Motor neuron (in vitro differentiated cells): ENCODE measurements at regions not wholly inside any gene's neighbourhood (a gene's known extent, or its start where the extent isn't known, plus 50 kb on each side); places are given as distances from the start of the nearest gene placed in this dataset.
A peak's percentile ranks its signal among the peaks of the same experiment; 100 is the strongest.
"Not testable (repeated sequence)": the region's sequence is repeated elsewhere in the genome, so short reads cannot be mapped to it uniquely, and the experiment has no call there.

Experiments
- ATAC-seq, 8 experiments: fragments of 200-7000 bp; cut with Tn5 transposase; replicated peaks in 6 of 8; 2 replicates each; pipeline ENCODE4 v1.8.0; 2021; ENCODE audit warnings: mild to moderate bottlenecking in 8 of 8, moderate library complexity in 8 of 8
- H3K27ac ChIP-seq, 2 donors: fragments of 250-450 bp; sonication (Bioruptor Pico); 2 replicates each; pipeline ENCODE4 v1.9.0; 2021; ENCODE audit warnings: antibody characterized with exemption in 2 of 2, mild to moderate bottlenecking in 2 of 2, moderate library complexity in 1 of 2
- H3K4me1 ChIP-seq, 2 donors: fragments of 250-450 bp; sonication (Bioruptor Pico); replicated peaks in 1 of 2; 2 replicates each; pipeline ENCODE4 v1.6.1; 2021; ENCODE audit warnings: antibody characterized with exemption in 2 of 2, mild to moderate bottlenecking in 2 of 2, moderate library complexity in 1 of 2
- H3K4me3 ChIP-seq, 5 donors: fragments of 250-450 bp; sonication (Bioruptor Pico); 2 replicates each; pipeline ENCODE4 v1.9.0; 2021; ENCODE audit warnings: antibody characterized with exemption in 5 of 5, mild to moderate bottlenecking in 5 of 5, moderate library complexity in 4 of 5
- WGBS, 10 experiments: fragments of 450-650 bp; shearing (Covaris generic); methylation state at CpG; one replicate each; pipeline ENCODE4 v1.0.0; 2022; 5-methylcytosine and 5-hydroxymethylcytosine counted together
- in situ Hi-C, 9 experiments: fragments of 400-800 bp; cut with MboI; loops; one replicate each; pipeline ENCODE4 v1.15.0; 2021; ENCODE audit warnings: low sequenced_read_pairs in 9 of 9, low pct_unique_long_range_greater_than_20kb in 2 of 9; ENCODE audit not compliant: unreplicated experiment in 9 of 9

GRCh38 chr6:137933696-137934095 lies 66.6 kb downstream of the TNFAIP3 start:
- H3K4me1 ChIP-seq = no peaks in the 10 kb centered on the region
- no peak for ATAC-seq
- no peak overlapping the region for H3K4me3 ChIP-seq
- in situ Hi-C loops = loop anchor here in 4 of 9 experiments (25.0 kb wide), 1 partner anchor 221 kb away; no protein-coding TSS in a partner anchor
- WGBS, 10 experiments = 0 to 92% (median 66%) methylated on average over 1 to 3 of the region's 3 CpGs
- H3K27ac ChIP-seq = no peak overlapping the region

- in situ Hi-C loops = loop anchor here in 4 of 9 experiments (25.0 kb wide), 1 partner anchor 224 kb away; no protein-coding TSS in a partner anchor
- Histone ChIP-seq H3K27ac (no peak overlapping the region), H3K4me1 (no peaks in the 10 kb centered on the region), H3K4me3 (no peak overlapping the region)
- no peak for ATAC-seq
These were observed 69.7 kb downstream of the TNFAIP3 start for GRCh38 chr6:137936798-137937197.

DNA sequence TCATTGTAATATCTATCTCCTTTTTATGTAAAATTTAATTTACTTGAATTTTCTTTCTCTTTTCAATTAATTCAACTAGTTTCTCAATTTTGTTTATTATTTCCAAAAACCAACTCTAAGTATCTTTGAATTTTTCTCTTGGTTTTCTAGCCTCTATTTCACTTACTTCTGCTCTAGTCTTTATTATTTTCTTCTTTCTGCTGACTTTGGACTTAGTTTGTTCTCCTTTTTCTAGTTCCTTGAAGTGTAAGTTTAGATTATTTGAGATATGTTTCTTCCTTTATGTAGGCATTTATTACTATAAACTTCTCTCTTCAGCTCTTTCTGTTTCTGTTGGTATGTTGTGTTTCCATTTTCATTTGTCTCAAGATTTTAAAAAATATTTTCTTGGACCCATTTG lies 70.8 kb downstream of the TNFAIP3 start:
- in situ Hi-C loops = loop anchor here in 4 of 9 experiments (25.0 kb wide), 1 partner anchor 226 kb away; no protein-coding TSS in a partner anchor
- ATAC-seq = no peak
- Histone ChIP-seq H3K4me1 (no peaks in the 10 kb centered on the region), H3K4me3 (no peak overlapping the region), H3K27ac (no peak overlapping the region)

DNA sequence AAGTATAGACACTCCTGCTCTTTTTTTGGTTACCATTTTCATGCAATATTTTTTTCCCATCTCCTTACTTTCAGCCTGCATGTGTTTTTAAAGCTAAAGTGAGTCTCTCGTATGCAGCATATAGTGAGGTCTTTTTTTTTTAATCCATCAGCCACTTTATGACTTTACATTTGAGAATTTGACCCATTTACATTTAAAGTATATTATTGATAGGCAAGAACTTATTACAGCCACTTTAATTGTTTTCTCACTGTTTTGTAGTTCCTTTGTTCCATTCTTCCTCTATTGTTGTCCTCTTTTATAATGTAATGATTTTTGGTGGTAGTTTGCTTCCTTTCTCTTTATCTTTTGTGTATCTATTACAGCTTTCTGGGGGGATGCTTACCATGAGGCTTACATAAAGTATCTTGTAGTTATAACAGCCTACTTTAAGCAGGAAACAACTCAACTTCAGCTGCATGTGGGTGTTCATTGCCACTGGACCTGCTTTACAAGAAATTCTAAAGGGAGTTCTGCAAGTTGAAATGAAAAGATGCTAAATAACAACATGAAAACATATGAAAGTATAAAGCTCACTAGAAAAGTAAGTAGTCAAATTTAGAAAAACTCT lies 71.8 kb downstream of the TNFAIP3 start:
- in situ Hi-C loops = loop anchor here in 4 of 9 experiments (25.0 kb wide), 1 partner anchor 227 kb away; no protein-coding TSS in a partner anchor
- no peaks in the 10 kb centered on the region for H3K4me1 ChIP-seq
- 82 to 100% (median 92%) methylated on average over 1 of the region's 1 CpG; no CpG with 5 or more reads in 1 of the 10 experiments for WGBS, 10 experiments
- ATAC-seq = no peak
- no peak overlapping the region for H3K27ac ChIP-seq
- H3K4me3 ChIP-seq = no peak overlapping the region

DNA sequence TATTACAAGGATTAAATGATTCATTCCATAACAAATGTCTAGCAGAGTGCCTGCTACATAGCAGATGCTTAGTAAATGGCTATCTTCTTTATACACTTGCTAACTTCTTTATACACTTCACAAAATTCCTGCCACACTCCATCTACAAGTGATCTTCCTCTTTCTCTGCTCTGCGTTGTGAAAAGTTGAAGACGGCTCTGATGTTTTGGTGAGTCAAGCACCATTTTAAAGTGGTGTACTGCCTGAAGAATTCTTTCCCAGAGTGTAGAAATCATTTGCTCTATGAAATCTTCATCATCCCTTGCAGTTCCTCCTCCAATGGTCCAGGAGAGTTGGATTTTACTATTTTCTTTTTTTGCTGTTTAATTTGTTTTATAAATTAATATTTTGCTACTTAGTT lies 74.9 kb downstream of the TNFAIP3 start:
- no peak for ATAC-seq
- no peak overlapping the region for H3K27ac ChIP-seq

DNA sequence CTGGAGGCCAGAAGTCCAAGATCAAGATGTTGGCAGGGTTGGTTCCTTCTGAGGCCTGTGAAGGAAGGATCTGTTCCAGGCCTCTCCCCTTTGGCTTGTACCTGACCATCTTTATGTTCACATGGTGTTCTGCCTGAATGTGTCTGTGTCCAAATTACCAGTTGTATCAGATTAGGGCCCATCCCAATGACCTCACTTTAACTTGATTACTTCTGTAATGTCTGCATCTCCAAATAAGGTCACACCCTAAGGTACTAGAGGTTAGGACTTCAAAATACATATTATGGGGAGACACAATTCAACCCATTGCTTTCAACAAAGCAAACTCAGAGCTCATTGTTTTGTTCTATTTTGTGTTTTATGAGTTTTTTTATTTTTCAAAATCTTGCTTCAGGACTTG lies 75.7 kb downstream of the TNFAIP3 start:
- Histone ChIP-seq H3K4me1 (no peaks in the 10 kb centered on the region), H3K4me3 (no peak overlapping the region), H3K27ac (no peak overlapping the region)
- in situ Hi-C loops = loop anchor here in 5 of 9 experiments (5.0 to 25.0 kb wide), 2 partner anchors 65 to 230 kb away; no protein-coding TSS in a partner anchor
- peak in 2 of 8 experiments; percentile 6 to 15 for ATAC-seq

More for the DNA sequence above, 74.9 kb downstream of the TNFAIP3 start:
- H3K4me1 ChIP-seq = no peaks in the 10 kb centered on the region
- in situ Hi-C loops = loop anchor here in 5 of 9 experiments (5.0 to 25.0 kb wide), 2 partner anchors 65 to 230 kb away; no protein-coding TSS in a partner anchor
- WGBS, 10 experiments = 36 to 100% (median 59%) methylated on average over 1 to 2 of the region's 2 CpGs; no CpG with 5 or more reads in 2 of the 10 experiments
- H3K4me3 ChIP-seq = no peak overlapping the region

GRCh38 chr6:137944381-137944780 lies 77.3 kb downstream of the TNFAIP3 start:
- H3K27ac ChIP-seq, H3K4me3 ChIP-seq, H3K4me1 ChIP-seq: not testable (repeated sequence)
- in situ Hi-C loops = loop anchor here in 5 of 9 experiments (5.0 to 25.0 kb wide), 2 partner anchors 67 to 232 kb away; no protein-coding TSS in a partner anchor
- WGBS, 10 experiments = 0 to 80% (median 67%) methylated on average over 1 to 3 of the region's 3 CpGs; no CpG with 5 or more reads in 1 of the 10 experiments
- peak in 3 of 8 experiments; percentile 86 to 93 (median 92) for ATAC-seq

GRCh38 chr6:137944793-137945498 lies 77.9 kb downstream of the TNFAIP3 start:
- in situ Hi-C loops = loop anchor here in 5 of 9 experiments (5.0 to 25.0 kb wide), 2 partner anchors 68 to 233 kb away; no protein-coding TSS in a partner anchor
- no peaks in the 10 kb centered on the region for H3K4me1 ChIP-seq
- peak in 6 of 8 experiments; percentile 47 to 90 (median 60) for ATAC-seq
- H3K27ac ChIP-seq = no peak overlapping the region
- 5 to 78% (median 52%) methylated on average over 1 to 6 of the region's 6 CpGs for WGBS, 10 experiments
- no peak overlapping the region for H3K4me3 ChIP-seq

GRCh38 chr6:137949686-137950390 lies 82.8 kb downstream of the TNFAIP3 start:
- no peaks in the 10 kb centered on the region for H3K4me1 ChIP-seq
- no peak for ATAC-seq
- H3K27ac ChIP-seq = no peak overlapping the region
- in situ Hi-C loops = loop anchor here in 6 of 9 experiments (25.0 kb wide), 1 partner anchor 238 kb away; no protein-coding TSS in a partner anchor
- no peak overlapping the region for H3K4me3 ChIP-seq
- WGBS, 10 experiments = 80 to 100% (median 100%) methylated on average over 1 of the region's 1 CpG; no CpG with 5 or more reads in 2 of the 10 experiments

DNA sequence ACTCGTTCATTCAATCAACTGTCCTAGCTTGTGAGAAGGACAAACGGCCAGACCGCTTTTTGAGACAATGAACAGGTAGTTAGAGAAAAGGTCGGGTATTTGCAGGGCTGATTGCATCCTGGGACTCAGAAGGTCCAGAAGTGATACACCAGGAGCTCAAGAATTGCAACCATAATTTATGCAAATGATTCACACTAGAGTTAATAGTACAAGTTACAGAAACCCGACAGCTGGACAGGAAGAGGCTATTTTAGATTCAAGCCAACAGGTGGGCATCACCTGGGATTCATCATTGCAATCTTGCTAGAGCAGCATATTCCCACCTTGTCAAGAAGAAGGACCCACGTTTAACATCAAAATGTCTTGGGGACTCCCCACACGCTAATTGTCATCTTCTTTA lies 83.5 kb downstream of the TNFAIP3 start:
- no peak for ATAC-seq
- no peaks in the 10 kb centered on the region for H3K4me1 ChIP-seq
- in situ Hi-C loops = loop anchor here in 2 of 9 experiments (25.0 kb wide), 1 partner anchor 238 kb away; no protein-coding TSS in a partner anchor
- no peak overlapping the region for H3K27ac ChIP-seq
- H3K4me3 ChIP-seq = no peak overlapping the region
- WGBS, 10 experiments = 51 to 100% (median 85%) methylated on average over 1 to 7 of the region's 7 CpGs

DNA sequence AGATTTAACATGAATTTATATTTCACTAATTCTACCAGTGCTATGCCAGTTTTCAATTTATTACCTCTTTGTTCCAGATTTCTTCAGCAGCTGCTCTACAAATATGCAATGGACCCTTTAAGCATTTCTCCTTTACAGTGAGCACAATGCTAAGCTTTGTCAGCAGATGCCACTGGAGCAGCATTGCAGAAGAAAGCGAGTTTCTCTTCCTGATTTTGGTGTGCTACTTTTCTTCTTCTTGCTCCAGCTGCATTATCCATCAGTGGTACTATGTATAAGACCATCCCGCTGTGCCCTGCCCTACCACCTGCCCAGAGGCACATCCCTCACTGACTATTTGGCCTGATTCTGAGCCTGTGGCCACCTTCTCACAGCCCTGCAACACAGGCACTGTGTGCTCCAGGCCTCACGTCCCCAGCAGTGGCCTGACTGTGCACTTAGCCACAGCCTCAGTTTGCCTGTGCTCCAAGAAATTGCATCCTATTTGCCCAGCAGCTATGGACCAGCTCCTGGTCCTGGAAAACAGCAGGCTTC lies 84.1 kb downstream of the TNFAIP3 start:
- WGBS, 10 experiments = 50 to 100% (median 71%) methylated on average over 1 to 2 of the region's 3 CpGs; no CpG with 5 or more reads in 4 of the 10 experiments
- Histone ChIP-seq H3K4me3 (no peak overlapping the region), H3K4me1 (no peaks in the 10 kb centered on the region), H3K27ac (no peak overlapping the region)
- ATAC-seq = no peak
- in situ Hi-C loops = loop anchor here in 2 of 9 experiments (25.0 kb wide), 1 partner anchor 239 kb away; no protein-coding TSS in a partner anchor

DNA sequence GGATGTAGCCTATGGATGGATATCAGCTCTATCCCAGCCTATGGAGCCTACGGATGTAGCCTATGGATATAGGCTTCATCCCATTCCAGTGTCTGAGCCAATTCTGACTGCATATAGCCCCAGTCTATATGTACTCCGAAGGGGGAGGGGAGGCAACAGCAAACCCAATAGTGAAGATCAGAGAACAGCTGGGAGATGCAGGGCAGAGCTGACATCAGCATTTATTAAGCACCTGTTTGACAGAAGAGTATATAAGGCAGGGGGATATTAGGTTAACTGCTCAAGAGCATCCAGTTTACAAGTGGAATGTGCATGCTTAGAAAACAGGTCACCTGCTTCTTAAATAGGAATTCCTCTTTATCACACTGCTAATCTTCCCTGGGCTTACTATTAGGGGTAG lies 85.2 kb downstream of the TNFAIP3 start:
- H3K4me1 ChIP-seq = no peaks in the 10 kb centered on the region
- no peak for ATAC-seq
- in situ Hi-C loops = loop anchor here in 2 of 9 experiments (25.0 kb wide), 1 partner anchor 240 kb away; no protein-coding TSS in a partner anchor
- H3K27ac ChIP-seq = no peak overlapping the region
- no peak overlapping the region for H3K4me3 ChIP-seq
- WGBS, 10 experiments = 33 to 100% (median 83%) methylated on average over 1 to 2 of the region's 2 CpGs; no CpG with 5 or more reads in 3 of the 10 experiments
